OCI-M2 (cell line): ENCODE measurements at regions not wholly inside any gene's neighbourhood (a gene's known extent, or its start where the extent isn't known, plus 50 kb on each side); places are given as distances from the start of the nearest gene placed in this dataset.

ENCODE experiments used
- DNase-seq: peaks from one replicate; lab custom pipeline; 2025; ENCODE audit not compliant: unreplicated experiment; lab: John Stamatoyannopoulos, UW

DNA sequence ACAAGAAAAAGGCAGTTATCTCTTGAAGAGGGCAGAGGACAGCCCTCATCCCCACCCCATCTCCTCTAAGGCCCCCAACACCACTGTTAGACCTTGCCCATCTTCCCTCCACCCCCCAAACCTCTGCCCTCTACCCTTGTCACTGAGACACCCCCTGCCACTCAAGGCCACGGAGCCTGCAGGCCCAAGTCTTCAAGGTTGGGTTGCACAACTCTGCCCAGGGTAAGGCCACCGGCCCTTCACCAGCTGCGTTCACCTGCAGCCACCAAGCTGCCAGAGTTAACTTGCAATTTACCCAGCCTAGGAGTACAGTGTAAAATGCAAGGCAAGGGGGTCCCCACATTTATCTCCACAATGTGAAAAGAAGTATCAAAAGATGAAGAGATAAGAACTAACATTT is 128.7 kb upstream of the PKDCC start:
- DNase-seq, result no peak

GRCh38 chr2:41920181-41920580 is 127.6 kb upstream of the PKDCC start:
- no peak for DNase-seq

GRCh38 chr2:41920812-41921211 is 127.0 kb upstream of the PKDCC start:
- no peak for DNase-seq

GRCh38 chr2:41922177-41922576 is 125.6 kb upstream of the PKDCC start:
- no peak for DNase-seq

DNA sequence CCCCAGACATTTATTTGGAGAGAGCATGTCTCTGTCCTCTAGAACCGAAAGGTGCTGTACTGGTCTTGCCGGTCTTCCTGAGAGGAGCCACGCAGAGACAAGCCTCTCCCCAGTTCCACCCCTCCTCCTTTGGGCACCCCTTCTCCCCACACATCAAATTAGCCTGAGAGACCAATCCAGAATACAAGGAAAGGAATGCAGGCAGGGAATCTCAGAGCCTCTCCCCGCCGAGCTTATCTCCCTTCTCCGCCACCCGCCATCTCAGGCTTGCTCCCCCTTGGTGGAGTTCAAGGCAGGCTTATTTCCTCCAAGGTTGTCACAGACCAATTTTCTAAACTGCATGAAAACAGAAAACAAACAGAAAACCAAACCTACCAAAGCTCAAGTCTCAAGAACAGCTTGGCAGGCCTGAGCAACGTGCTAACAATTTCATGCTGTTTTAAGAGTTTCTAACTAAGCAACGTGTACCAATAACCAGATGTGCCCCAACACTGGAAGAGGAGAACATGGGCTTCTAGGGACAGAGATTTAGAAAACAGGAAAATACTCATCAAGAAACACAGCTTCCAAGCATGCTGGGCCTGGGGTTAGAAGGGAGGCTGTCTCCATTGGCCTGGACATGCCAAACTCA is 124.5 kb upstream of the PKDCC start:
- DNase-seq, result no peak

DNA sequence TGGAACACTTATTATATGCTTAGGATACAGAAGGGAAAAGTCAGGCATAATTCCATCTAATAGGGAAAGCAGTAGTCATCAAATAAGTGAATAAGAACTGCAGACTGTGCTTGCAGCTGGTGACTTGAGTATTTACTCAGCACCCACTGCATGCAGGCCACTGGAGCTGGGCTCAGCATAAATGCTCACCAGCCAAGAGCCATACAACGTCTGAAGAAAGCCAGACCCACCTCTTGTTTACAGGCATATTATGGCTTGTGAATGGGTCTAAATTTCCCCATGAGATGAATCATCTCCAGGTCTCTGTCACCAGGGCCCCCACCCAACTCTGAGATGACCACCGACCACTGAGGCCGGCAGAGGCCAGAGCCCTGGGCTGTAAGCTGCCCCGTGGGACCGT is 123.8 kb upstream of the PKDCC start:
- no peak for DNase-seq

GRCh38 chr2:41924709-41925408 is 123.0 kb upstream of the PKDCC start:
- no peak for DNase-seq

DNA sequence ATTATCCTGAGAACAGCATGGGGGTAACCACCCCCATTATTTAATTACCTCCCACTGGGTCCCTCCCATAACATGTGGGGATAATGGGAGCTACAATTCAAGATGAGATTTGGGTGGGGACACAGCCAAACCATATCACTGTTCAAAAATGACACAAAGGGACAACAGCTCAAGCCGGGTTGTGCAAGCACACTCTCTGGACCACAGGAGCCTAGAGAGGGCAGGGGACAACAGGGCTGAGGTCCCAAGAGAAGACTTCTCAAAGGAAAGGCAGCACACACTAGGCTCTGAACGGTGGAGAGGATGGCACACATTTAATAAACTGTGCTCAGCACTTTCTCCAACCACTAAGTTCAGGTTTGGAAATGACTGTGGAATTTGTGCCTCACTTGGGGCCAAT is 122.1 kb upstream of the PKDCC start:
- no peak for DNase-seq

DNA sequence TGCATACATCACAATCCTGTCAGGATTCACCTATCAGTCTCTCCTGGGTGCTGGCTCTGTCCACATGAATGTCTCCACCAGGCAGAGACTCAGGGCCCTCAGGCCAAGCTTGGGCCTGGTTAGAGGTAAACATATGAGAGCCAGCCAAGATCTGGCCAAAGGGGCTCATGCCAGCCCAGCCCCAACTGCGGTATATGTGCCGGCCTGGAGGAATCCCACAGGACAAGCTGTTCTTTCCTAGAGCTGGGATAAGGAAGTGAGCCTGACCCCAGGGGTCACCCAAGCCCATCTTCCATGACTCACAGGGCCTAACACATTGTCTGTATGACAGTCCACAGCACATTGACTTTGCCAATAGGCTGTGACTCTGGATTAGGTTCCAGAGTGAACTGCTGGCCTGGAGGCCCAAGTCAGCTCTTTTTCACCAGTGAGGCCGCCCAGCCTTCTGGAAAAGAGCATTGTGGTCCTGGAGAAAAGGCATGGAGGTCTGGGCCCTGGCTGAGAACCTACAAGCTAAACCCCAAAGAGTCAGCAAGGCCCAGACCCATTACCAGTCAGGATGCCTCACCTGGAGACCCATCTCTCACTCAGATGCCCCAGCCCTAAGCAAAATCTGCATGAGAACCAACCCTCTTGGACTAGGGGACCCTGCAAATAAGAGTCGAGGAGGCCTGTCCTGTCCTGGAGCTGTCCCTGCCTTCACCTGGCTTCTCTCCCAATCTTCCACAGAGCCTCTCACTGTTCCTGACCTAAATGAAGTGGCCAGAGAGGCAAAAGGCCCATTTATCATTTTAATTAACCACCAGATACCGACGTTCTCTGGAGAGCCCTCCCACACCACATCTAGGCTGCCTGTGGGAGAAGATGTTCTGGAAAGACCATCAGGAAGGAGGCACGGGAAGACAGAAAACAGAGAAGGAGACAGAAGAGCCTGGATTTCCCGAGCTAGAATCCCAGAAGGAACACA is 120.9 kb upstream of the PKDCC start:
- no peak for DNase-seq

- DNase-seq, result no peak
Observed at GRCh38 chr2:41927581-41928264, 120.1 kb upstream of the PKDCC start.

DNA sequence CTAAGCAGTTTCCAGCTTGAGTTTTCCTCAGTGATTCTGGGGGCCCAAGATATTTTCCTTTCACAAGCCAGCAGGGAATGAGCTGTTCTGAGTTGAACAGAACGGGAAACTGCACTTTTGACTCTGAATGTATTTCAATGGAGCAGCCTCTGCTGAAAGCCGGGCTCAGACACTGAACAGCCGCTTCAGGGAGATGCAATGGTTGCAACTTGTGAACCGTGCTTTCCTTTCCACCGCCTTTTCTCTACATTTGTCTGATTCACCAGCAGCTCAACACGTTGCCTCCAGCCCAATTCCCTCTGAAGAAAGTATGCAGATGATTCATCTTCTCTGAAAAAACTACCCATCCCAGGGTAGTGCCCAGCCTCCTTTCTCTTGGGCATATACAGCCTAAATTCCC is 119.3 kb upstream of the PKDCC start:
- no peak for DNase-seq

- no peak for DNase-seq
Observed at GRCh38 chr2:41930807-41931566, 116.8 kb upstream of the PKDCC start.

- DNase-seq, result no peak
Observed at GRCh38 chr2:41932241-41933045, 115.4 kb upstream of the PKDCC start.

- DNase-seq, result no peak
Observed at GRCh38 chr2:41933046-41933420, 114.8 kb upstream of the PKDCC start.

GRCh38 chr2:41933585-41934320 is 114.1 kb upstream of the PKDCC start:
- DNase-seq, result no peak

DNA sequence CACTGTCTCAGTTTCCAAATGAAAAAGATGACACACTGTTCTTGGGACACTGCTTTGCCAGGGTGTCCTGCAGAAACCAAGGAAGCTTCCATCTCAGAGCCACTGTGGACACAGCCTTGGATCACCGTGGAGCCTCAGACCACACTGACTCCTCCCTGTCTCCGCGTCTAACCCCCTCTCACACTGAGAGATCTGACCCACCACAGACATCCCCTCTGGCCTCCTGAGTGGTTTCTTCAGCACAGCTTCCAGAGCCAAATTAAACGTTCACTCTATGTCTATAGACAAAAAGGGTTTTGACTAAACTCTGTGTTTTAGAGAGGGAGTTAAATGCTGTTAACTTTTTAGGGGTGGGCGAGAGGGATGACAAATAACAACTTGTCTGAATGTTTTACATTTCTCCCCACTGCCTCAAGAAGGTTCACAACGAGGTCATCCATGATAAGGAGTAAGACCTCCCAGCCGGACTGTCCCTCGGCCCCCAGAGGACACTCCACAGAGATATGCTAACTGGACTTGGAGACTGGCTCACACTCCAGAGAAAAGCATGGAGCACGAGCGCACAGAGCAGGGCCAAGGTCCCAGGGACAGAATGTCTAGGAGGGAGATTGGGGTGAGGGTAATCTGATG is 113.4 kb upstream of the PKDCC start:
- no peak for DNase-seq

- DNase-seq, result no peak
Observed at GRCh38 chr2:41935002-41935401, 112.8 kb upstream of the PKDCC start.

GRCh38 chr2:41935825-41936224 is 112.0 kb upstream of the PKDCC start:
- no peak for DNase-seq
